HEK293T (cell line): ENCODE measurements at regions not wholly inside any gene's neighbourhood (a gene's known extent, or its start where the extent isn't known, plus 50 kb on each side); places are given as distances from the start of the nearest gene placed in this dataset.

Source experiments
- CTBP1 ChIP-seq: fragments of 450-650 bp; IDR thresholded peaks from 2 replicates; pipeline ENCODE4 v1.6.1; 2016; ENCODE audit warnings: borderline replicate concordance
- FOXK2 ChIP-seq: fragments of 450-650 bp; IDR thresholded peaks from 2 replicates; pipeline ENCODE4 v1.6.1; 2016; ENCODE audit warnings: mild to moderate bottlenecking

DNA sequence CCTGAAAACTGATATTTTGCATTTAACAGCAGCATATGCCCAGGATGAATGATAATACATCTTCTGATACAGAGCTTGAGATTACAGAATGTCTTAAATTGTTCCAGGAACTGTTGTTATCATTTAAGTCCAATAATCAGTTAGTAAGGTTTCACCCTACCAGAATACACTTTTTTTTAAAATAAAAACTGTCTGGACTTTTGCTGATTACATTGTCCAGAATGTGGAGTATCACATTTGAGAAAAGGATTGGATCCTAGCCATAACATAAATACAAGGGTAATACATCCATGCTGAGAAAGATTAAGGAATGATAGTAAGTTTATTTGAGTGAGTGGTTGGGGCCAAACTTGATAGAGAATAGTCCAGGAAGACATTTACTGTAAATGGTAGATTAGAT is 71.0 kb downstream of the SEPTIN7 start:
- no peak for TF ChIP-seq FOXK2
- TF ChIP-seq CTBP1, result no peak
